GM10266 (cell line): ENCODE measurements at regions not wholly inside any gene's neighbourhood (a gene's known extent, or its start where the extent isn't known, plus 50 kb on each side); places are given as distances from the start of the nearest gene placed in this dataset.
"Not testable (repeated sequence)": the region's sequence is repeated elsewhere in the genome, so short reads cannot be mapped to it uniquely, and the experiment has no call there.

Experiments
- DNase-seq: peaks from one replicate; pipeline ENCODE4 v3.0.0; 2012; ENCODE audit errors: extremely low spot score
- TF ChIP-seq, protein P1 (sequence below): IDR thresholded peaks from 2 replicates; pipeline ENCODE4 v1.5.1; 2012; ENCODE audit warnings: mild to moderate bottlenecking, low read depth; ENCODE audit not compliant: control insufficient read depth, insufficient read depth; ENCODE audit errors: missing control alignments

DNA sequence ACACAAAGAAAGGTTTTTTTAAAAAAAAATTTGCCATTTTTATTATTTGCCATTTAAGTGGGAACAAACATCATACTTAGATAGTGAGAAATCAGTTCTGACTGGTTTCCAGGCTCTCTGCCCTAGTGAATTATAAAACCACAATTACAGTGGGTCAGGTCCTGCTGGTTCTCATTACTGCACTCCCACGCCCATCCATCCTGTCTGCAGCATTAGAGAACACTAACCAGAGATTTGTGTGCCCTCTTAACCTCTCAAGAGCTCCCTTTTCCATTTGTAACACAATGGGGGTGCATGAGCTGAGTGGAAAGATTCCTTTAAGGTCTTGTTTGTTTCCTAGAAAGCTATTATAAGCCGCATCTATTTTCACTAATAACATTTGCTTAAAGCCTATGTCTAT, 489.3 kb downstream of the AMY1C start:
- DNase-seq: no peak
- TF ChIP-seq, protein P1, sequence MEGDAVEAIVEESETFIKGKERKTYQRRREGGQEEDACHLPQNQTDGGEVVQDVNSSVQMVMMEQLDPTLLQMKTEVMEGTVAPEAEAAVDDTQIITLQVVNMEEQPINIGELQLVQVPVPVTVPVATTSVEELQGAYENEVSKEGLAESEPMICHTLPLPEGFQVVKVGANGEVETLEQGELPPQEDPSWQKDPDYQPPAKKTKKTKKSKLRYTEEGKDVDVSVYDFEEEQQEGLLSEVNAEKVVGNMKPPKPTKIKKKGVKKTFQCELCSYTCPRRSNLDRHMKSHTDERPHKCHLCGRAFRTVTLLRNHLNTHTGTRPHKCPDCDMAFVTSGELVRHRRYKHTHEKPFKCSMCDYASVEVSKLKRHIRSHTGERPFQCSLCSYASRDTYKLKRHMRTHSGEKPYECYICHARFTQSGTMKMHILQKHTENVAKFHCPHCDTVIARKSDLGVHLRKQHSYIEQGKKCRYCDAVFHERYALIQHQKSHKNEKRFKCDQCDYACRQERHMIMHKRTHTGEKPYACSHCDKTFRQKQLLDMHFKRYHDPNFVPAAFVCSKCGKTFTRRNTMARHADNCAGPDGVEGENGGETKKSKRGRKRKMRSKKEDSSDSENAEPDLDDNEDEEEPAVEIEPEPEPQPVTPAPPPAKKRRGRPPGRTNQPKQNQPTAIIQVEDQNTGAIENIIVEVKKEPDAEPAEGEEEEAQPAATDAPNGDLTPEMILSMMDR: no peak

DNA sequence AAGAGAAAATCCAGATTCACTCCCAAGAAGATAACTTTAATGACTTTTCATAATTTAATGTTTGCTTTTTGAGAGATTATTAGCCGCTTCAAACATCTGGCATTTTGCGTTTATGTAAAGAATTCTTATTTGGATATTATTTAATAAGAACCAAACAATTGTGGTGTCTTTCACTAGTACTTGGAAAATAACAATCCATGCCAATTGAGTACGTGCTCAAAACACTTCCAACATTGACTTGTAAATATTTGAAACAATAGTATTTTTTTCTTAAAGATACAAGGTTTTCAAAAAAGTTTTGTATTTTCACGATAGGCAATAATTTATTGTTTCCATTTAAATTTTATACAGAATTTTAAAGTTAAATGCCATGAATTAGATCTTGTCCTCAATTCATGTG, 498.7 kb downstream of the AMY1C start:
- DNase-seq: no peak
- TF ChIP-seq, protein P1: no peak

DNA sequence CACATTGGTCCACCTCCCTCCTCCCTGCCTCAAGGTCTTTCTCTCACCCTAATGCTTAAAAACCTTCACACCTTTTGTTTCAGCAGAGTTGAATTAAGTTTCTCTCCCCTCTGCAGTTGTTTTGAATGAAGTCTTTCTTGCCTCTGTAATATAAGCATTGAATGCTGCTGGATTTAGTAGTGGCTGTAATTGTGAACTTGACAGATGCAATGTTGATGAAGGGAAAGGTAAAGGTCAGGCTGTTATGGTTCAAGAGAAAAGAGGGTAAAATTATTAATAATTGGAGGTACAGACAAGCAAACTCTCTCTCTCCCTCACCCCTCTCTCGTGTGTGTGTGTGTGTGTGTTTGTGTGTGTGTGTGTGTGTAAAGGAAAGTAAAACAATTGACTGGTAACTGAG, 509.8 kb downstream of the AMY1C start:
- DNase-seq: no peak
- TF ChIP-seq, protein P1: no peak

DNA sequence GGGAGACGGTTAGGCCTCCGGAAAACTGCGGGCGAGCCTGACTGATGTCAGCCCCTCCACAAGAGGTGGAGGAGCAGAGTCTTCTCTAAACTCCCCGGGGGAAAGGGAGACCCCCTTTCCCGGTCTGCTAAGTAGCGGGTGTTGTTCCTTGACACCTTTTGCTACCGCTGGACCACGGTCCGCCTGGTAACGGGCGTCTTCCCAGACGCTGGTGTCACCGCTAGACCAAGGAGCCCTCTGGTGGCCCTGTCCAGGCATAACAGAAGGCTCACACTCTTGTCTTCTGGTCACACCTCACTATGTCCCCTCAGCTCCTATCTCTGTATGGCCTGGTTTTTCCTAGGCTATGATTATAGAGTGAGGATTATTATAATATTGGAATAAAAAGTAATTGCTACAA, 513.4 kb downstream of the AMY1C start:
- not testable (repeated sequence) for DNase-seq

DNA sequence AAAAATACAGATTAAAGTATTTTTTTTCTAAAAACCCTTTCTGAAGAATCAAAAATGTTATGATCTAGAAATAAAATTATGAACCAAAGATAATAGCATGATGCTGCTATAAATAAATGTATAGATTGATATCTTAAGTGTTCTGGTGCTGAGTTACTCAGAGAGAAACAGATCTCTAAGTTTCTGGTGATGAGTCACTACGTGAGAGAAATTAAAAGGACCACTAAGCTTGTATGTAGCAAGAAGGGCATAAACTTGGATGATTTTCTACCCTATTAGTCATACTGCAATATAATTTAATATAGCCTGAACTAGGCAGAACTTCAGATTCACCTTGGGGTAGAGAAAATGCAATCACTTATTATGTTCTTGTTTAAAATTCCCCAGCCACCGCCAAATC, 514.8 kb downstream of the AMY1C start:
- DNase-seq: no peak
- TF ChIP-seq, protein P1: no peak

DNA sequence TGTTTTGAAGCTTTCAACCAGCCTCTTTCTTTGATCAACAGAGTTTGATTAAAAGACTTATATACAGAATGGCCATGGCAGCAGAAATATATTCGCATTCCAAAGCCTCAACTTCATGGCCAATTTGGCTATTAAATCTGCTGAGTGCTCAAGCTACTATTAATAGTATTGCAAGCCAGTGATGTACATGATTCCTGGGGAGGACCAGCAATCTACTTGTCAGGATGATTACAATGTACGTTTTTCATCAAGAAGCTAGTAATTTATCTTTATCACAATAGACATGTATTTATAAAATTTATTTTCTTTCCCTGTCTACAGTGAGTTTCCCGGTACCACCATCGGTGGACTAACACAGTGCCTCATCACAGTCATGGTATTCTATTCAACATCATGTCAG, 515.5 kb downstream of the AMY1C start:
- TF ChIP-seq, protein P1: no peak
- DNase-seq: no peak

DNA sequence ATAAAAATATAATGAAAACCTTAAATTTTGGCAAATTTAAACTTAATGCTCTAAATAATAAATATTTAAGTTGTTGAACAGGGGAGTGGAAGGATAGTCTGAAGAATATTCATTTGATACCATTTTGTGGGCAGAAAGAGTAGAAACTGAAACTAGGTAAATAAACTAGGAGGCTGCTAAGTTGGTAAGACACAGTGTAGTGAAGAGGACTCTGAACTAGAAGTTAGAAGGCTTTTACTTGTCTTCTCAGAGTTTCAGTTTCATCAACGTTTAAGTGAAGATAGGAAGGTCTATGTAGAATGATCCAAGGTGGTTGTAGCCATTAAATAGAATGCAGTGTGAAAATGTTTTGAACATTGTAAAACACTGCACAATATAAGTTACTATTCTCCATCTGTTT, 516.9 kb downstream of the AMY1C start:
- no peak for DNase-seq
- TF ChIP-seq, protein P1: no peak

DNA sequence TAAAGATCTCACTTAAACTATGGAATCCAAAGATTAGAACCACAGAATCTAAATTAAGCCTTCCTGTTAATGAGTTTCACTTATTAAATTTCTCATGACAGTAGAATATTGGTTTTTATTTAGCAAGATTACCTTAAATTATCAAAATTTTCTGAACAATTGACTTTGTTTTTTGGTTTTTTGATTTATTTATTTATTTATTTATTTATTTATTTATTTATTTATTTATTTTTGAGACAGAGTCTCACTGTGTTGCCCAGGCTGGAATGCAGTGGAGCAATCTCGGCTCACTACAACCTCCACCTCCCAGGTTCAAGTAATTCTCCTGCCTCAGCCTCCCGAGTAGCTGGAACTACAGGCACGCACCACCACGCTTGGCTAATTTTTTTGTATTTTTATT, 538.6 kb downstream of the AMY1C start:
- not testable (repeated sequence) for DNase-seq
